Brain microvascular endothelial cell (primary cell): ENCODE measurements at regions not wholly inside any gene's neighbourhood (a gene's known extent, or its start where the extent isn't known, plus 50 kb on each side); places are given as distances from the start of the nearest gene placed in this dataset.

Source experiments
- DNase-seq: peaks from one replicate; pipeline ENCODE4 v3.0.0-alpha.2; 2020
- H3K27ac ChIP-seq: fragments of 250-450 bp; sonication (Bioruptor Pico); 2 replicates; pipeline ENCODE4 v1.5.1; 2020; ENCODE audit warnings: mild to moderate bottlenecking, moderate library complexity
- H3K27me3 ChIP-seq: fragments of 250-450 bp; sonication (Bioruptor Pico); replicated peaks from 2 replicates; pipeline ENCODE4 v1.5.1; 2020; ENCODE audit warnings: mild to moderate bottlenecking
- H3K36me3 ChIP-seq: fragments of 250-450 bp; sonication (Bioruptor Pico); replicated peaks from 2 replicates; pipeline ENCODE4 v1.5.1; 2020; ENCODE audit warnings: mild to moderate bottlenecking
- H3K4me3 ChIP-seq: 2 replicates; pipeline ENCODE4 v1.5.1; 2011; ENCODE audit warnings: low read depth, mild to moderate bottlenecking, control low read depth, low read length, moderate library complexity
- CTCF ChIP-seq: IDR thresholded peaks from 2 replicates; pipeline ENCODE4 v1.5.1; 2011; ENCODE audit warnings: low read depth, mild to moderate bottlenecking, moderate library complexity, low read length, control low read depth, inconsistent platforms; ENCODE audit errors: missing control alignments
- in situ Hi-C: cut with HindIII; loops from 2 replicates; pipeline ENCODE4 v1.10.0; 2017; ENCODE audit warnings: low sequenced_read_pairs, low pct_ligation_motif_present

- no peak for TF ChIP-seq CTCF
- in situ Hi-C loops, result no loop called here
- Histone ChIP-seq H3K36me3 (no peaks in the 10 kb centered on the region), H3K4me3 (no peak overlapping the region), H3K27ac (no peak overlapping the region), H3K27me3 (no peaks in the 10 kb centered on the region)
- no peak for DNase-seq
Measured at GRCh38 chr3:165716592-165716991, 120.6 kb downstream of the BCHE start.

DNA sequence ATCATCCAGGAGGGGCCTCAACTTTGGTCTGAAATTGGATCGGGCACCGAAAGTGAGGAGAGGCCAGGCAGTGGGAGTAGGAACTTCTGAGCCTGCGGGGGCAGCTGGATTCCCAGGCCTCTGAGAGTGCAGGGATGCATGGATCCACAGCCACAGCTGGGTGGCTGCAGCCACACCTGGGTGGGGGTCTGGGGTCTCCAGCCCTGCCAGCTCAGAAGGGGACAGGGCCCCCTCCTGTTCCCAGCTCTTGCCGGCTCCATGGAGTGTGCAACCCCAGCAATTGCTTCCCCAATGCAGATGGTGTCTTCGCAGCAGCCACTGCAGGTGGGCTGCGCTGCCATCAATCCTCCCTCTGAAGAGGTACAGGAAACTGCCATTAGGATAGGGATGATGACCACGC is 123.7 kb downstream of the BCHE start:
- no peaks in the 10 kb centered on the region for H3K36me3 ChIP-seq
- in situ Hi-C loops, result no loop called here
- DNase-seq, result no peak
- no peak for TF ChIP-seq CTCF
- H3K27ac ChIP-seq, result no peak overlapping the region
- no peaks in the 10 kb centered on the region for H3K27me3 ChIP-seq
- no peak overlapping the region for H3K4me3 ChIP-seq

- in situ Hi-C loops, result no loop called here
- no peak for DNase-seq
- Histone ChIP-seq H3K27me3 (no peaks in the 10 kb centered on the region), H3K27ac (no peak overlapping the region), H3K36me3 (no peaks in the 10 kb centered on the region), H3K4me3 (no peak overlapping the region)
- no peak for TF ChIP-seq CTCF
Measured at GRCh38 chr3:165712382-165712781, 124.8 kb downstream of the BCHE start.

DNA sequence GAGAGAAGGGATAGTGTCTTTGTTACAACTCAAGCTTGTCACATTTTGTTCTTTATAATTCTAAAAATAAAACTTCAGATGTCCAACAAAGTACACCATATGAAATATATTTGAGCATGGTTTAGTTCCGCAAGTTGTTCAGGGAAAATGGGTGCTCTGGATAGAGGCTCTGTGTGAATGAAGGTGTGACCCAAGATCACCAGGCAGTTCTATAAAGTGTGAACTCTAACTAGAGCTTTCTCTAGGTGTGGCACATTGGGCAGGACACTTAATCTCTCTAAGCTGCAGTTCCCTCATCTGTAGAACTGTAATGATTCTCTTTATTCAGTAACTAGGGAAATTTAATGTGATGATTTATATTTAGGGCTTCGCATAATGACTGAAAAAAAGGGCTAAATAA is 139.3 kb downstream of the BCHE start:
- no peak for DNase-seq
- Histone ChIP-seq H3K4me3 (no peak overlapping the region), H3K36me3 (no peaks in the 10 kb centered on the region), H3K27ac (no peak overlapping the region), H3K27me3 (no peaks in the 10 kb centered on the region)
- in situ Hi-C loops, result no loop called here
- TF ChIP-seq CTCF, result no peak

GRCh38 chr3:165696496-165696895 is 140.7 kb downstream of the BCHE start:
- DNase-seq, result no peak

More at GRCh38 chr3:165696496-165696895, 140.7 kb downstream of the BCHE start:
- no peaks in the 10 kb centered on the region for H3K27me3 ChIP-seq
- H3K27ac ChIP-seq, result no peak overlapping the region
- H3K4me3 ChIP-seq, result no peak overlapping the region
- TF ChIP-seq CTCF, result no peak
- in situ Hi-C loops, result no loop called here
- H3K36me3 ChIP-seq, result no peaks in the 10 kb centered on the region
